H1 (cell line): ENCODE measurements at regions not wholly inside any gene's neighbourhood (a gene's known extent, or its start where the extent isn't known, plus 50 kb on each side); places are given as distances from the start of the nearest gene placed in this dataset.

Source experiments
- CTCF ChIA-PET: fragments of 300-600 bp; sonication (Branson Sonifier 250); formaldehyde crosslinking; loops from one replicate; lab custom pipeline; 2021; ENCODE audit not compliant: partially characterized antibody; lab: Charles Lee
- POLR2A ChIA-PET: fragments of 300-600 bp; sonication (Branson Sonifier 250); formaldehyde crosslinking; loops from one replicate; lab custom pipeline; 2021; ENCODE audit warnings: inconsistent platforms; ENCODE audit not compliant: partially characterized antibody; lab: Charles Lee
- DNase-seq, 2 experiments: peaks; one replicate each; pipeline versions ENCODE4 v3.0.0 to v3.0.0-alpha.2; 2010 to 2022; ENCODE audit warnings: low spot score in 2 of 2, low read depth in 1 of 2, mixed read lengths in 1 of 2
- FAIRE-seq: peaks from 2 replicates; lab custom pipeline; 2011; peaks lifted over from hg19 to GRCh38; lab: Jason Lieb, UNC
- H2AFZ ChIP-seq: 2 replicates; pipeline ENCODE4 v1.8.1; 2012; ENCODE audit warnings: low read length, inconsistent platforms
- H2AK5ac ChIP-seq: 2 replicates; pipeline ENCODE4 v1.6.1; 2013; ENCODE audit warnings: low read depth, low read length
- H2BK120ac ChIP-seq: replicated peaks from 2 replicates; pipeline ENCODE3; 2013; ENCODE audit warnings: low read depth, low read length, inconsistent platforms
- H2BK12ac ChIP-seq: 2 replicates; pipeline ENCODE4 v1.6.1; 2013; ENCODE audit warnings: low read depth, low read length
- H2BK15ac ChIP-seq: 2 replicates; pipeline ENCODE4 v1.6.1; 2013; ENCODE audit warnings: low read length
- H2BK20ac ChIP-seq: 2 replicates; pipeline ENCODE4 v1.6.1; 2013; ENCODE audit warnings: low read length
- H2BK5ac ChIP-seq: 2 replicates; pipeline ENCODE4 v1.6.1; 2013; ENCODE audit warnings: low read depth, low read length
- H3K14ac ChIP-seq: 2 replicates; pipeline ENCODE4 v1.6.1; 2013; ENCODE audit warnings: inconsistent platforms; ENCODE audit not compliant: insufficient read length
- H3K18ac ChIP-seq: 2 replicates; pipeline ENCODE4 v1.6.1; 2013; ENCODE audit warnings: low read length; ENCODE audit errors: extremely low read depth
- H3K23ac ChIP-seq: 2 replicates; pipeline ENCODE4 v1.6.1; 2013; ENCODE audit warnings: inconsistent platforms; ENCODE audit not compliant: insufficient read length
- H3K23me2 ChIP-seq: 2 replicates; pipeline ENCODE4 v1.6.1; 2013; ENCODE audit warnings: low read depth, low read length
- H3K27ac ChIP-seq: 2 replicates; pipeline ENCODE4 v1.6.1; 2011; ENCODE audit warnings: low read depth, low read length, inconsistent platforms
- H3K27me3 ChIP-seq, 4 experiments: replicated peaks in 1 of 4; 1 replicate in 1 of 4; 2 replicates in 3 of 4; pipeline versions ENCODE4 v1.6.1 to v1.8.1; 2011 to 2013; ENCODE audit warnings: low read length in 3 of 4, mild to moderate bottlenecking in 3 of 4, inconsistent platforms in 2 of 4, mixed read lengths in 2 of 4, moderate library complexity in 1 of 4; ENCODE audit not compliant: control insufficient read depth in 3 of 4, insufficient read depth in 3 of 4; ENCODE audit errors: extremely low read depth in 1 of 4
- H3K36me3 ChIP-seq, 4 experiments: 2 replicates each; pipeline versions ENCODE4 v1.6.1 to v1.8.1; 2011 to 2013; ENCODE audit warnings: mild to moderate bottlenecking in 4 of 4, low read length in 3 of 4, moderate library complexity in 2 of 4, control low read depth in 1 of 4, inconsistent platforms in 1 of 4; ENCODE audit not compliant: insufficient read depth in 4 of 4, control insufficient read depth in 2 of 4
- H3K4ac ChIP-seq: replicated peaks from 2 replicates; pipeline ENCODE3; 2013; ENCODE audit warnings: low read length, low read depth, mixed read lengths, inconsistent platforms; ENCODE audit not compliant: insufficient read length
- H3K4me1 ChIP-seq, 4 experiments: replicated peaks in 1 of 4; 1 replicate in 1 of 4; 2 replicates in 3 of 4; pipeline versions ENCODE4 v1.6.1 to v1.8.1; 2011 to 2013; ENCODE audit warnings: low read length in 3 of 4, inconsistent platforms in 2 of 4, mixed read lengths in 1 of 4; ENCODE audit not compliant: insufficient read depth in 4 of 4, control insufficient read depth in 3 of 4
- H3K4me2 ChIP-seq, 2 experiments: 2 replicates each; pipeline versions ENCODE4 v1.6.1 to v1.8.1; 2011 to 2013; ENCODE audit warnings: low read depth in 2 of 2, low read length in 2 of 2, control low read depth in 1 of 2, inconsistent platforms in 1 of 2, mild to moderate bottlenecking in 1 of 2; ENCODE audit not compliant: insufficient read depth in 1 of 2
- H3K4me3 ChIP-seq, 4 experiments: fragments of 200-600, 300-600 bp in 1 of 4; sonication (generic), shearing (Covaris generic), sonication (Bioruptor Twin) in 1 of 4; 2 replicates each; pipeline versions ENCODE4 v1.5.1 to v1.8.1; 2011 to 2016; ENCODE audit warnings: low read length in 4 of 4, low read depth in 3 of 4, control low read depth in 2 of 4, inconsistent platforms in 2 of 4, mild to moderate bottlenecking in 2 of 4, mixed read lengths in 1 of 4, moderate library complexity in 1 of 4; ENCODE audit not compliant: insufficient read depth in 2 of 4; ENCODE audit errors: extremely low read depth in 1 of 4
- H3K56ac ChIP-seq: replicated peaks from 2 replicates; pipeline ENCODE3; 2013; ENCODE audit warnings: low read depth, mild to moderate bottlenecking, mixed read lengths, low read length, inconsistent platforms; ENCODE audit not compliant: insufficient read length
- H3K79me1 ChIP-seq: 2 replicates; pipeline ENCODE4 v1.6.1; 2013; ENCODE audit warnings: low read depth, low read length, control low read depth
- H3K79me2 ChIP-seq, 2 experiments: 2 replicates each; pipeline versions ENCODE4 v1.6.1 to v1.8.1; 2012 to 2013; ENCODE audit warnings: low read length in 2 of 2, mild to moderate bottlenecking in 2 of 2, inconsistent platforms in 1 of 2; ENCODE audit not compliant: insufficient read depth in 2 of 2, control insufficient read depth in 1 of 2
- H3K9ac ChIP-seq, 4 experiments: replicated peaks in 1 of 4; 1 replicate in 1 of 4; 2 replicates in 3 of 4; pipeline versions ENCODE4 v1.6.1 to v1.8.1; 2011 to 2013; ENCODE audit warnings: low read depth in 3 of 4, low read length in 3 of 4, control low read depth in 2 of 4, mild to moderate bottlenecking in 2 of 4, moderate library complexity in 2 of 4, inconsistent platforms in 1 of 4; ENCODE audit errors: extremely low read depth in 1 of 4
- H3K9me3 ChIP-seq, 2 experiments: 2 replicates each; pipeline versions ENCODE4 v1.6.1 to v1.8.1; 2012 to 2013; ENCODE audit warnings: mild to moderate bottlenecking in 2 of 2, moderate library complexity in 2 of 2, control low read depth in 1 of 2, inconsistent platforms in 1 of 2, low read depth in 1 of 2, low read length in 1 of 2, mixed read lengths in 1 of 2; ENCODE audit not compliant: insufficient read depth in 2 of 2
- H4K20me1 ChIP-seq, 2 experiments: replicated peaks in 1 of 2; 2 replicates each; pipeline versions ENCODE3 to v1.8.1; 2011 to 2013; ENCODE audit warnings: inconsistent platforms in 2 of 2, low read length in 2 of 2, mild to moderate bottlenecking in 1 of 2; ENCODE audit not compliant: insufficient read depth in 2 of 2, control insufficient read depth in 1 of 2
- H4K5ac ChIP-seq: 2 replicates; pipeline ENCODE4 v1.6.1; 2013; ENCODE audit warnings: low read length, low read depth, mixed read lengths, inconsistent platforms; ENCODE audit not compliant: insufficient read length
- H4K8ac ChIP-seq: 2 replicates; pipeline ENCODE4 v1.8.0; 2013; ENCODE audit warnings: mild to moderate bottlenecking, moderate library complexity, low read length, inconsistent platforms; ENCODE audit not compliant: insufficient read depth; ENCODE audit errors: extremely low read depth
- H4K91ac ChIP-seq: replicated peaks from 2 replicates; pipeline ENCODE3; 2013; ENCODE audit warnings: low read length, mixed read lengths, inconsistent platforms; ENCODE audit not compliant: insufficient read length
- ASH2L ChIP-seq: fragments of 200-600, 300-600 bp; sonication (generic); IDR thresholded peaks from one replicate; pipeline ENCODE4 v1.7.1; 2017; ENCODE audit warnings: low read length
- BACH1 ChIP-seq: IDR thresholded peaks from 2 replicates; pipeline ENCODE4 v1.6.1; 2012; ENCODE audit warnings: low read length, improper control_type of control experiment
- BRCA1 ChIP-seq: IDR thresholded peaks from 2 replicates; pipeline ENCODE4 v1.6.1; 2012; ENCODE audit warnings: low read depth, low read length, improper control_type of control experiment
- CHD2 ChIP-seq: IDR thresholded peaks from 2 replicates; pipeline ENCODE4 v1.6.1; 2012; ENCODE audit warnings: low read length, improper control_type of control experiment
- EGR1 ChIP-seq: IDR thresholded peaks from 2 replicates; pipeline ENCODE4 v1.6.1; 2011; ENCODE audit warnings: low read depth, low read length, borderline replicate concordance
- JUND ChIP-seq: IDR thresholded peaks from 2 replicates; pipeline ENCODE4 v1.6.1; 2011; ENCODE audit warnings: mild to moderate bottlenecking, improper control_type of control experiment, low read length
- MAFK ChIP-seq: IDR thresholded peaks from 2 replicates; pipeline ENCODE4 v1.6.1; 2012; ENCODE audit warnings: low read depth, mild to moderate bottlenecking, improper control_type of control experiment, low read length
- MAX ChIP-seq: IDR thresholded peaks from 2 replicates; pipeline ENCODE4 v1.6.1; 2012; ENCODE audit warnings: inconsistent platforms
- PHF8 ChIP-seq: fragments of 200-600 bp; sonication (generic); conservative IDR thresholded peaks from 2 replicates; pipeline ENCODE4 v1.7.1; 2012; ENCODE audit warnings: low read depth, mild to moderate bottlenecking, inconsistent platforms, low read length, moderate library complexity
- RFX5 ChIP-seq: IDR thresholded peaks from 2 replicates; pipeline ENCODE4 v1.6.1; 2011; ENCODE audit warnings: low read depth, low read length, improper control_type of control experiment, borderline replicate concordance
- RXRA ChIP-seq: IDR thresholded peaks from 2 replicates; pipeline ENCODE4 v1.6.1; 2011; ENCODE audit warnings: low read depth, mild to moderate bottlenecking, low read length, moderate library complexity; ENCODE audit not compliant: insufficient read depth
- SIN3A ChIP-seq, 2 experiments: IDR thresholded peaks in 1 of 2; conservative IDR thresholded peaks in 1 of 2; 2 replicates each; pipeline ENCODE4 v1.6.1; 2011 to 2012; ENCODE audit warnings: low read length in 2 of 2, improper control_type of control experiment in 1 of 2, low read depth in 1 of 2, mild to moderate bottlenecking in 1 of 2
- SP4 ChIP-seq: IDR thresholded peaks from 2 replicates; pipeline ENCODE4 v1.6.1; 2012; ENCODE audit warnings: low read length, inconsistent platforms
- SRF ChIP-seq: IDR thresholded peaks from 2 replicates; pipeline ENCODE4 v1.6.1; 2011; ENCODE audit warnings: mild to moderate bottlenecking, low read depth, low read length, moderate library complexity
- TAF7 ChIP-seq: optimal IDR thresholded peaks from 2 replicates; pipeline ENCODE3; 2011; ENCODE audit warnings: low read depth, mild to moderate bottlenecking, inconsistent platforms, low read length, moderate library complexity, borderline replicate concordance
- TCF12 ChIP-seq: IDR thresholded peaks from 2 replicates; pipeline ENCODE4 v1.6.1; 2011; ENCODE audit warnings: low read depth, mild to moderate bottlenecking, low read length
- WGBS, 2 experiments: shearing (Covaris generic) in 1 of 2; methylation state at CpG; one replicate each; pipeline versions ENCODE4 v1.1.6 to v1.1.7; 2013 to 2015; ENCODE audit warnings: low lambda C conversion rate in 2 of 2, mixed read lengths in 2 of 2, inconsistent platforms in 1 of 2, low coverage in 1 of 2, missing lambda C conversion rate in 1 of 2; ENCODE audit not compliant: insufficient replicate concordance in 2 of 2, insufficient coverage in 1 of 2, insufficient read length in 1 of 2; ENCODE audit errors: extremely low coverage in 1 of 2, missing lambda C conversion rate in 1 of 2; 5-methylcytosine and 5-hydroxymethylcytosine counted together

GRCh38 chr3:44055951-44056350, 185.7 kb upstream of the TOPAZ1 start:
- Histone ChIP-seq H3K18ac (no peak overlapping the region), H3K56ac (no peak overlapping the region), H3K23me2 (no peaks in the 10 kb centered on the region), H3K14ac (no peak overlapping the region), H3K79me2 (no peaks in the 10 kb centered on the region), H2BK12ac (no peak overlapping the region), H4K8ac (no peak overlapping the region), H2BK5ac (no peak overlapping the region), H3K4ac (no peak overlapping the region), H4K20me1 (no peaks in the 10 kb centered on the region), H3K4me3 (no peak overlapping the region), H2BK120ac (no peak overlapping the region), H3K27me3 (no peaks in the 10 kb centered on the region), H3K27ac (no peak overlapping the region), H3K4me1 (peaks cover 3 to 8% (median 4%) of the 10 kb centered on the region in 4 experiments; a peak in 5 of 7 replicates), H3K23ac (no peak overlapping the region), H3K36me3 (no peaks in the 10 kb centered on the region), H2AFZ (no peak overlapping the region), H2BK20ac (no peak overlapping the region), H3K9ac (no peak overlapping the region), H3K9me3 (no peaks in the 10 kb centered on the region), H3K4me2 (no peak overlapping the region), H2BK15ac (no peak overlapping the region), H2AK5ac (no peak overlapping the region), H4K5ac (no peak overlapping the region), H3K79me1 (no peaks in the 10 kb centered on the region), H4K91ac (no peak overlapping the region)
- DNase-seq (no peak), FAIRE-seq (no peak)
- ChIA-PET CTCF (no interaction called here), POLR2A (no interaction called here)
- WGBS, 2 experiments, result 94% methylated on average over 3 of the region's 3 CpGs; no CpG with 5 or more reads in 1 of the 2 experiments
- TF ChIP-seq BACH1 (no peak), SIN3A (conservative IDR thresholded peaks at IDR 0.05 in 1 of 2, IDR thresholded peaks at IDR 0.05 in 1 of 2; ENCODE audit: low read depth in 1 of 2, low read length in 2 of 2) (no peak), SP4 (no peak), PHF8 (no peak), ASH2L (no peak), MAFK (no peak), SRF (no peak), MAX (no peak), RFX5 (no peak), EGR1 (no peak), CHD2 (no peak), TAF7 (no peak), JUND (no peak), RXRA (no peak), TCF12 (no peak), BRCA1 (no peak)
